OCI-LY1 (cell line): ENCODE measurements at regions not wholly inside any gene's neighbourhood (a gene's known extent, or its start where the extent isn't known, plus 50 kb on each side); places are given as distances from the start of the nearest gene placed in this dataset.

Experiments used
- H2AFZ ChIP-seq: fragments of 200-600 bp; sonication (generic), shearing (Covaris generic); 2 replicates; pipeline ENCODE4 v1.6.0; 2014; ENCODE audit warnings: antibody characterized with exemption, mild to moderate bottlenecking, low read length
- H3F3A ChIP-seq: fragments of 200-600 bp; sonication (generic), shearing (Covaris generic); 2 replicates; pipeline ENCODE4 v1.6.0; 2014; ENCODE audit warnings: mild to moderate bottlenecking, antibody characterized with exemption, low read length, moderate library complexity; ENCODE audit not compliant: insufficient read depth
- H3K27ac ChIP-seq: fragments of 200-600 bp; sonication (generic); 2 replicates; pipeline ENCODE4 v1.5.1; 2014; ENCODE audit warnings: low read length, mixed run types, mild to moderate bottlenecking, low read depth; ENCODE audit not compliant: poor library complexity, severe bottlenecking
- H3K27me3 ChIP-seq: fragments of 200-600 bp; sonication (generic); 2 replicates; pipeline ENCODE4 v1.6.0; 2014; ENCODE audit warnings: antibody characterized with exemption, mild to moderate bottlenecking, low read length, moderate library complexity; ENCODE audit not compliant: insufficient read depth
- H3K36me3 ChIP-seq: fragments of 200-600 bp; sonication (generic); 2 replicates; pipeline ENCODE4 v1.6.1; 2014; ENCODE audit warnings: mild to moderate bottlenecking, antibody characterized with exemption, low read length, moderate library complexity, mixed read lengths; ENCODE audit not compliant: insufficient read depth
- H3K4me1 ChIP-seq: fragments of 200-600 bp; sonication (generic); 2 replicates; pipeline ENCODE4 v1.5.1; 2014; ENCODE audit warnings: mild to moderate bottlenecking, low read length, moderate library complexity; ENCODE audit not compliant: insufficient read depth, severe bottlenecking
- H3K4me2 ChIP-seq: fragments of 200-600 bp; sonication (generic), shearing (Covaris generic); 2 replicates; pipeline ENCODE4 v1.6.1; 2014; ENCODE audit warnings: low read length
- H3K4me3 ChIP-seq: fragments of 200-600 bp; sonication (generic); 2 replicates; pipeline ENCODE4 v1.5.1; 2014; ENCODE audit warnings: low read length, low read depth, mild to moderate bottlenecking, mixed read lengths; ENCODE audit not compliant: poor library complexity, severe bottlenecking
- H3K79me2 ChIP-seq: fragments of 200-600 bp; shearing (Covaris generic); 2 replicates; pipeline ENCODE4 v1.6.1; 2016; ENCODE audit warnings: mixed run types, low read length, mixed read lengths; ENCODE audit not compliant: insufficient read depth
- H3K9ac ChIP-seq: fragments of 200-600 bp; sonication (generic), shearing (Covaris generic); 2 replicates; pipeline ENCODE4 v1.6.1; 2014; ENCODE audit warnings: mild to moderate bottlenecking, low read length, mixed read lengths
- H3K9me2 ChIP-seq: fragments of 200-600 bp; sonication (generic), shearing (Covaris generic); 2 replicates; pipeline ENCODE4 v1.6.1; 2014; ENCODE audit warnings: low read depth, mild to moderate bottlenecking, low read length, mixed read lengths
- H3K9me3 ChIP-seq: fragments of 200-600 bp; shearing (Covaris generic); 2 replicates; pipeline ENCODE4 v1.6.1; 2014; ENCODE audit warnings: low read length, mixed read lengths
- H4K20me1 ChIP-seq: fragments of 200-600 bp; sonication (generic), shearing (Covaris generic); 2 replicates; pipeline ENCODE4 v1.6.0; 2016; ENCODE audit warnings: mild to moderate bottlenecking, low read length; ENCODE audit not compliant: insufficient read depth
- CTCF ChIP-seq: fragments of 200-600 bp; sonication (generic), shearing (Covaris generic); IDR thresholded peaks from 2 replicates; pipeline ENCODE4 v1.5.1; 2017; ENCODE audit warnings: mild to moderate bottlenecking, antibody characterized with exemption, low read length, moderate library complexity, mixed read lengths
- EZH2 ChIP-seq: fragments of 200-600 bp; sonication (generic), shearing (Covaris generic); IDR thresholded peaks from 2 replicates; pipeline ENCODE4 v1.8.0; 2017; ENCODE audit warnings: borderline replicate concordance, mixed run types, mild to moderate bottlenecking, antibody characterized with exemption, low read length, moderate library complexity, mixed read lengths

GRCh38 chr12:89069431-89069830, 282.9 kb downstream of the DUSP6 start:
- Histone ChIP-seq H3K27me3 (no peaks in the 10 kb centered on the region), H3K9ac (no peak overlapping the region), H2AFZ (no peak overlapping the region), H3K4me2 (no peak overlapping the region), H4K20me1 (no peaks in the 10 kb centered on the region), H3K4me3 (no peak overlapping the region), H3K9me3 (no peaks in the 10 kb centered on the region), H3K9me2 (no peaks in the 10 kb centered on the region), H3K79me2 (no peaks in the 10 kb centered on the region), H3K27ac (no peak overlapping the region), H3K4me1 (no peaks in the 10 kb centered on the region), H3K36me3 (no peaks in the 10 kb centered on the region), H3F3A (no peaks in the 10 kb centered on the region)
- TF ChIP-seq CTCF (no peak), EZH2 (no peak)

GRCh38 chr12:89067421-89068187, 284.7 kb downstream of the DUSP6 start:
- Histone ChIP-seq H3K4me3 (no peak overlapping the region), H3K79me2 (no peaks in the 10 kb centered on the region), H3F3A (no peaks in the 10 kb centered on the region), H3K4me1 (no peaks in the 10 kb centered on the region), H3K27ac (no peak overlapping the region), H3K9me2 (no peaks in the 10 kb centered on the region), H3K9me3 (no peaks in the 10 kb centered on the region), H3K9ac (no peak overlapping the region), H3K4me2 (no peak overlapping the region), H3K36me3 (no peaks in the 10 kb centered on the region), H3K27me3 (no peaks in the 10 kb centered on the region), H2AFZ (no peak overlapping the region), H4K20me1 (no peaks in the 10 kb centered on the region)
- TF ChIP-seq EZH2 (no peak), CTCF (no peak)

- H3K9me3 ChIP-seq: no peaks in the 10 kb centered on the region
- H3F3A ChIP-seq: no peaks in the 10 kb centered on the region
- no peaks in the 10 kb centered on the region for H3K9me2 ChIP-seq
- no peak overlapping the region for H3K4me2 ChIP-seq
- H2AFZ ChIP-seq: no peak overlapping the region
- no peak overlapping the region for H3K9ac ChIP-seq
- TF ChIP-seq EZH2 (no peak), CTCF (no peak)
- no peaks in the 10 kb centered on the region for H3K4me1 ChIP-seq
- no peaks in the 10 kb centered on the region for H4K20me1 ChIP-seq
- H3K79me2 ChIP-seq: no peaks in the 10 kb centered on the region
- H3K36me3 ChIP-seq: no peaks in the 10 kb centered on the region
- H3K4me3 ChIP-seq: no peak overlapping the region
- H3K27me3 ChIP-seq: no peaks in the 10 kb centered on the region
- no peak overlapping the region for H3K27ac ChIP-seq
Measured at GRCh38 chr12:89064780-89065179, 287.5 kb downstream of the DUSP6 start.
